Stomach (tissue), 8 donors: ENCODE measurements at regions not wholly inside any gene's neighbourhood (a gene's known extent, or its start where the extent isn't known, plus 50 kb on each side); places are given as distances from the start of the nearest gene placed in this dataset.

ENCODE experiments used
- DNase-seq, 2 donors: peaks; one replicate each; pipeline versions ENCODE4 v3.0.0 to v3.0.0-alpha.2; 2013 to 2019
- H3K27ac ChIP-seq, 5 donors: fragments of 200-600 bp in 4 of 5; sonication (generic) in 4 of 5; one replicate each; pipeline ENCODE4 v1.5.1; 2013 to 2019; ENCODE audit warnings: mild to moderate bottlenecking in 1 of 5, moderate library complexity in 1 of 5
- H3K27me3 ChIP-seq, 3 donors: fragments of 200-600 bp; sonication (generic); one replicate each; pipeline ENCODE4 v1.5.1; 2017 to 2019; ENCODE audit warnings: mixed run types in 1 of 3
- H3K36me3 ChIP-seq, 4 donors: fragments of 200-600 bp; sonication (generic); 1 replicate in 3 of 4; 2 replicates in 1 of 4; pipeline ENCODE4 v1.5.1; 2016 to 2019
- H3K4me1 ChIP-seq, 4 donors: fragments of 200-600 bp; sonication (generic); one replicate each; pipeline ENCODE4 v1.5.1; 2016 to 2019
- H3K4me3 ChIP-seq, 4 donors: fragments of 200-600 bp; sonication (generic) in 3 of 4; one replicate each; pipeline ENCODE4 v1.5.1; 2016 to 2019; ENCODE audit warnings: mild to moderate bottlenecking in 1 of 4
- H3K9me3 ChIP-seq, 4 donors: fragments of 200-600 bp; sonication (generic); one replicate each; pipeline ENCODE4 v1.5.1; 2016 to 2019
- CTCF ChIP-seq, 7 experiments: fragments of 450-650 bp in 4 of 7; fragments of 200-600 bp in 3 of 7; sonication (generic) in 3 of 7; IDR thresholded peaks; one replicate each; pipeline ENCODE4 v1.5.1; 2016 to 2019; ENCODE audit warnings: antibody characterized with exemption in 7 of 7, control low read depth in 2 of 7, mild to moderate bottlenecking in 1 of 7
- EP300 ChIP-seq: sonication (generic); formaldehyde crosslinking; IDR thresholded peaks from one replicate; pipeline ENCODE4 v1.6.1; 2017; ENCODE audit warnings: antibody characterized with exemption
- POLR2A ChIP-seq, 4 donors: fragments of 450-650 bp; IDR thresholded peaks; one replicate each; pipeline ENCODE4 v1.6.1; 2016; ENCODE audit warnings: antibody characterized with exemption in 4 of 4, control low read depth in 2 of 4, mild to moderate bottlenecking in 1 of 4, moderate library complexity in 1 of 4
- POLR2AphosphoS5 ChIP-seq, 3 donors: sonication (generic); formaldehyde crosslinking; IDR thresholded peaks; one replicate each; pipeline ENCODE4 v1.6.1; 2016; ENCODE audit warnings: antibody characterized with exemption in 3 of 3
- WGBS, 5 donors: extraction: QIAGEN DNeasy Blood & Tissue Kit in 3 of 5; methylation state at CpG; one replicate each; pipeline versions ENCODE4 v1.1.5 to v1.1.7; 2013 to 2018; 5-methylcytosine and 5-hydroxymethylcytosine counted together
- intact Hi-C: fragments of 100-400 bp; cut with DNase I; formaldehyde crosslinking; loops from one replicate; pipeline ENCODE4 v1.15.1; 2023; ENCODE audit warnings: low total_unique reads
- donor health status: healthy with polysubstance abuse.
- donor health status: Bipolar disorder and iron deficiency.
- donor health status: healthy.

- Histone ChIP-seq H3K27me3 (no peaks in the 10 kb centered on the region), H3K36me3 (no peaks in the 10 kb centered on the region), H3K27ac (no peak overlapping the region), H3K4me3 (no peak overlapping the region), H3K9me3 (no peaks in the 10 kb centered on the region), H3K4me1 (peaks cover 4 to 16% (median 15%) of the 10 kb centered on the region in 4 donors)
- intact Hi-C loops, result no loop called here
- peak in 1 of 2 donors; percentile 17 for DNase-seq
- TF ChIP-seq CTCF (IDR thresholded peaks at IDR 0.05) (no peak), POLR2A (IDR thresholded peaks at IDR 0.05) (no peak), POLR2AphosphoS5 (IDR thresholded peaks at IDR 0.05) (no peak), EP300 (no peak)
- WGBS, 5 donors, result 78 to 87% (median 84%) methylated on average over 1 of the region's 1 CpG
Observed at GRCh38 chr4:123939621-123940020, 543.0 kb downstream of the SPRY1 start.

- no peak overlapping the region for H3K27ac ChIP-seq
- no peaks in the 10 kb centered on the region for H3K36me3 ChIP-seq
- no peaks in the 10 kb centered on the region for H3K27me3 ChIP-seq
- intact Hi-C loops, result no loop called here
- no peaks in the 10 kb centered on the region for H3K9me3 ChIP-seq
- no peak overlapping the region for H3K4me3 ChIP-seq
- 79 to 87% (median 83%) methylated on average over 2 of the region's 2 CpGs for WGBS, 5 donors
- peaks cover 4 to 16% (median 15%) of the 10 kb centered on the region in 4 donors for H3K4me1 ChIP-seq
- no peak for TF ChIP-seq POLR2A (IDR thresholded peaks at IDR 0.05)
- no peak for DNase-seq
Observed at GRCh38 chr4:123940604-123941003, 544.0 kb downstream of the SPRY1 start.

- Histone ChIP-seq H3K4me1 (peaks cover 4 to 16% (median 13%) of the 10 kb centered on the region in 4 donors), H3K27me3 (no peaks in the 10 kb centered on the region), H3K9me3 (no peaks in the 10 kb centered on the region), H3K4me3 (no peak overlapping the region), H3K27ac (no peak overlapping the region), H3K36me3 (no peaks in the 10 kb centered on the region)
- whole genome bisulfite sequencing, 5 donors, result 73 to 84% (median 78%) methylated on average over 1 of the region's 1 CpG
- intact Hi-C loops, result no loop called here
- DNase-seq, result no peak
- TF ChIP-seq EP300 (no peak), POLR2A (IDR thresholded peaks at IDR 0.05) (no peak)
Observed at GRCh38 chr4:123941306-123941705, 544.7 kb downstream of the SPRY1 start.

- DNase-seq, result no peak
- Histone ChIP-seq H3K4me3 (no peak overlapping the region), H3K36me3 (no peaks in the 10 kb centered on the region), H3K27me3 (no peaks in the 10 kb centered on the region), H3K9me3 (no peaks in the 10 kb centered on the region), H3K27ac (no peak overlapping the region), H3K4me1 (no peaks in the 10 kb centered on the region)
- intact Hi-C loops, result no loop called here
- TF ChIP-seq POLR2AphosphoS5 (IDR thresholded peaks at IDR 0.05) (no peak), POLR2A (IDR thresholded peaks at IDR 0.05) (no peak)
- 88 to 98% (median 92%) methylated on average over 1 of the region's 1 CpG for WGBS, 5 donors
Observed at GRCh38 chr4:123943976-123944375, 547.4 kb downstream of the SPRY1 start.

GRCh38 chr4:123945301-123945700 is 548.7 kb downstream of the SPRY1 start:
- WGBS, 5 donors, result 86 to 95% (median 89%) methylated on average over 7 of the region's 7 CpGs

More at GRCh38 chr4:123945301-123945700, 548.7 kb downstream of the SPRY1 start:
- H3K4me3 ChIP-seq, result no peak overlapping the region
- H3K27me3 ChIP-seq, result no peaks in the 10 kb centered on the region
- no peaks in the 10 kb centered on the region for H3K4me1 ChIP-seq
- no peaks in the 10 kb centered on the region for H3K9me3 ChIP-seq
- no peak for DNase-seq
- no peak for TF ChIP-seq EP300
- TF ChIP-seq CTCF (IDR thresholded peaks at IDR 0.05), result no peak
- TF ChIP-seq POLR2AphosphoS5 (IDR thresholded peaks at IDR 0.05), result no peak
- no peak for TF ChIP-seq POLR2A (IDR thresholded peaks at IDR 0.05)
- intact Hi-C loops, result no loop called here
- no peaks in the 10 kb centered on the region for H3K36me3 ChIP-seq
- no peak overlapping the region for H3K27ac ChIP-seq
